ENCODE measurements at regions not wholly inside any gene's neighbourhood (a gene's known extent, or its start where the extent isn't known, plus 50 kb on each side); places are given as distances from the start of the nearest gene placed in this dataset.

DNA sequence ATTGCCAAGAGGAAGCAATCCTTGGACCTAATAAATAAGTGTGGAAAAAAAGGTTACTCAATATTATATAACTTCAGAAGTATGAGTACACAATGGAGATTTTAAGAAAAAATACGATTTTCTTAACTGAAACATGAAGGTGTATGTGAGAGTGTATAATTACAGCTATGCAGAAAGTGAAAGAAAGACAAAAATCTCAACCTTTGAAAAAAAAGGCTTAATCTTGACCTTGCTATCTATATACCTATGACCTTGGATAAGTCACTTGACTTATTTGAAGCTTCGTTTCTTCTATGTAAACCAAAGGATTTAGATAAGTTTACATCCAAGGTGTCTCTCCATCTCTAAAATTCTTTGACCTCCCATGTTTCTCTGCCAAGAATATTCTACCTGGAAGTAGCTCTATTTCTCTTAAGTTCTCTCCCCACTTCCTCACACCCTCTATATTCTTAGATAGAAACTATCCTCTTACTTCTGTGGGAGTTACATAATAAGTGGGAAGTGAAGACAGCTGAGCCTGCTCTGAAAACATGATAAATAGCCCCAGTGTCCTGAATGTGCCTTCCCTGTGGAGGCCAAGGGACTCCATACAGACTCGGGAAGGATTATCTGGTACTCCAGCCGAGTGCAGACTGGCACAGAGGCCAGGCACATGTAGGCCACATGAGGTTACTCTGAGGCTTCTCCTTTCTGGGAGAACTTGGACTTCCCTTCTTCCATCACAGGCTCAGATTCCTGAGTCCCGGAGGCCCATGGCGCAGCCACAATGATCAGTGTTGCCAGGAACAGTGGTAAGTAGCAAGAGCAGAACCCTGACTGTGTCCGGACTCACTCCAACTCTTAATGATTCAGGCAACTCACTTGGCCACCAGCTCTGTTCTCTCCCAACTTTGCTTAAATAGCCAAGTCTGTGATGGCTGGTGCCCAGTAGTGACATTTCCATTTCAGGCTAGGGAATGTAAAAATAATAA lies 166.8 kb upstream of the COL8A1 start:
- Histone ChIP-seq H3K27ac (ENCODE audit: low read length) (no peak overlapping the region), H3K4me2 (ENCODE audit: low read length) (no peak overlapping the region), H3K9ac (ENCODE audit: low read length) (no peak overlapping the region), H3K4me3 (ENCODE audit: low read length) (no peak overlapping the region), H3F3A (ENCODE audit: insufficient read depth, low read length, poor library complexity, severe bottlenecking) (no peaks in the 10 kb centered on the region), H3K9me2 (ENCODE audit: insufficient read depth, low read length) (no peaks in the 10 kb centered on the region), H3K79me2 (replicated peaks; ENCODE audit: insufficient read depth, low read length) (no peaks in the 10 kb centered on the region), H3K36me3 (ENCODE audit: insufficient read depth, low read length) (no peaks in the 10 kb centered on the region), H3K27me3 (ENCODE audit: insufficient read depth, low read depth, low read length) (no peaks in the 10 kb centered on the region), H4K20me1 (ENCODE audit: insufficient read depth) (no peaks in the 10 kb centered on the region), H2AFZ (ENCODE audit: low read depth, low read length) (no peak overlapping the region), H3K9me3 (ENCODE audit: low read length) (no peaks in the 10 kb centered on the region)
- TF ChIP-seq MXI1 (conservative IDR thresholded peaks at IDR 0.05; ENCODE audit: poor library complexity, severe bottlenecking), result no peak
- no peak for TF ChIP-seq SMC3 (conservative IDR thresholded peaks at IDR 0.05; ENCODE audit: poor library complexity)
- no peak for TF ChIP-seq EP300 (conservative IDR thresholded peaks at IDR 0.05; ENCODE audit: poor library complexity, severe bottlenecking)
- no peak for TF ChIP-seq TAF1 (IDR thresholded peaks at IDR 0.05; ENCODE audit: low read depth)
- no peak for TF ChIP-seq POLR2AphosphoS5 (IDR thresholded peaks at IDR 0.05)
- TF ChIP-seq RAD21 (conservative IDR thresholded peaks at IDR 0.05), result no peak
- no peak for TF ChIP-seq EZH2 (IDR thresholded peaks at IDR 0.05; ENCODE audit: borderline replicate concordance, insufficient read depth, low read length, poor library complexity, severe bottlenecking)
- TF ChIP-seq, protein P1, sequence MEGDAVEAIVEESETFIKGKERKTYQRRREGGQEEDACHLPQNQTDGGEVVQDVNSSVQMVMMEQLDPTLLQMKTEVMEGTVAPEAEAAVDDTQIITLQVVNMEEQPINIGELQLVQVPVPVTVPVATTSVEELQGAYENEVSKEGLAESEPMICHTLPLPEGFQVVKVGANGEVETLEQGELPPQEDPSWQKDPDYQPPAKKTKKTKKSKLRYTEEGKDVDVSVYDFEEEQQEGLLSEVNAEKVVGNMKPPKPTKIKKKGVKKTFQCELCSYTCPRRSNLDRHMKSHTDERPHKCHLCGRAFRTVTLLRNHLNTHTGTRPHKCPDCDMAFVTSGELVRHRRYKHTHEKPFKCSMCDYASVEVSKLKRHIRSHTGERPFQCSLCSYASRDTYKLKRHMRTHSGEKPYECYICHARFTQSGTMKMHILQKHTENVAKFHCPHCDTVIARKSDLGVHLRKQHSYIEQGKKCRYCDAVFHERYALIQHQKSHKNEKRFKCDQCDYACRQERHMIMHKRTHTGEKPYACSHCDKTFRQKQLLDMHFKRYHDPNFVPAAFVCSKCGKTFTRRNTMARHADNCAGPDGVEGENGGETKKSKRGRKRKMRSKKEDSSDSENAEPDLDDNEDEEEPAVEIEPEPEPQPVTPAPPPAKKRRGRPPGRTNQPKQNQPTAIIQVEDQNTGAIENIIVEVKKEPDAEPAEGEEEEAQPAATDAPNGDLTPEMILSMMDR (IDR thresholded peaks at IDR 0.05; ENCODE audit: poor library complexity, severe bottlenecking), result no peak
- TF ChIP-seq, protein P2, sequence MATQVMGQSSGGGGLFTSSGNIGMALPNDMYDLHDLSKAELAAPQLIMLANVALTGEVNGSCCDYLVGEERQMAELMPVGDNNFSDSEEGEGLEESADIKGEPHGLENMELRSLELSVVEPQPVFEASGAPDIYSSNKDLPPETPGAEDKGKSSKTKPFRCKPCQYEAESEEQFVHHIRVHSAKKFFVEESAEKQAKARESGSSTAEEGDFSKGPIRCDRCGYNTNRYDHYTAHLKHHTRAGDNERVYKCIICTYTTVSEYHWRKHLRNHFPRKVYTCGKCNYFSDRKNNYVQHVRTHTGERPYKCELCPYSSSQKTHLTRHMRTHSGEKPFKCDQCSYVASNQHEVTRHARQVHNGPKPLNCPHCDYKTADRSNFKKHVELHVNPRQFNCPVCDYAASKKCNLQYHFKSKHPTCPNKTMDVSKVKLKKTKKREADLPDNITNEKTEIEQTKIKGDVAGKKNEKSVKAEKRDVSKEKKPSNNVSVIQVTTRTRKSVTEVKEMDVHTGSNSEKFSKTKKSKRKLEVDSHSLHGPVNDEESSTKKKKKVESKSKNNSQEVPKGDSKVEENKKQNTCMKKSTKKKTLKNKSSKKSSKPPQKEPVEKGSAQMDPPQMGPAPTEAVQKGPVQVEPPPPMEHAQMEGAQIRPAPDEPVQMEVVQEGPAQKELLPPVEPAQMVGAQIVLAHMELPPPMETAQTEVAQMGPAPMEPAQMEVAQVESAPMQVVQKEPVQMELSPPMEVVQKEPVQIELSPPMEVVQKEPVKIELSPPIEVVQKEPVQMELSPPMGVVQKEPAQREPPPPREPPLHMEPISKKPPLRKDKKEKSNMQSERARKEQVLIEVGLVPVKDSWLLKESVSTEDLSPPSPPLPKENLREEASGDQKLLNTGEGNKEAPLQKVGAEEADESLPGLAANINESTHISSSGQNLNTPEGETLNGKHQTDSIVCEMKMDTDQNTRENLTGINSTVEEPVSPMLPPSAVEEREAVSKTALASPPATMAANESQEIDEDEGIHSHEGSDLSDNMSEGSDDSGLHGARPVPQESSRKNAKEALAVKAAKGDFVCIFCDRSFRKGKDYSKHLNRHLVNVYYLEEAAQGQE (IDR thresholded peaks at IDR 0.05; ENCODE audit: borderline replicate concordance), result no peak

DNA sequence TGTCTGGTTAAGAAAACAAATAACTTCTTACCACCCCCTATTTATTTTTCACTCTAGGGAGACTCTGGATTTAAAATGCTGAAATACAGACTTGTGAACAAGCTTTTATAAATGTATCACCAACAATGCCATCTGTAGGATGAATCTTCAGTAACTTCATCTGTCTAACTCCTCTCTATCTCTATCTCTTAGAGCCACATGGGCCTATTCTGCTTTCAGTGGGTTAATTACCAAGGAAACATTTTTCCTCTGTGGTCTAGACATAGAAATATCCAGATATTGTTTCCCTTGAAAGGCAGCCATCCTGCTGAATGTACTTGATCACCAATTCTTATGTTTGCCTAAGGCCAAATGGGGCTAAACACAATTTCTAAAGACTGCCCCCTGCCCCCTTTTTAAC lies 167.6 kb upstream of the COL8A1 start:
- H3K4me2 ChIP-seq (ENCODE audit: low read length), result no peak overlapping the region
- no peaks in the 10 kb centered on the region for H3K9me2 ChIP-seq (ENCODE audit: insufficient read depth, low read length)
- no peak overlapping the region for H2AFZ ChIP-seq (ENCODE audit: low read depth, low read length)
- no peaks in the 10 kb centered on the region for H3F3A ChIP-seq (ENCODE audit: insufficient read depth, low read length, poor library complexity, severe bottlenecking)
- no peaks in the 10 kb centered on the region for H3K9me3 ChIP-seq (ENCODE audit: low read length)
- H3K4me3 ChIP-seq (ENCODE audit: low read length), result no peak overlapping the region
- TF ChIP-seq TAF1 (IDR thresholded peaks at IDR 0.05; ENCODE audit: low read depth) (no peak), POLR2AphosphoS5 (IDR thresholded peaks at IDR 0.05) (no peak), EZH2 (IDR thresholded peaks at IDR 0.05; ENCODE audit: borderline replicate concordance, insufficient read depth, low read length, poor library complexity, severe bottlenecking) (no peak), RAD21 (conservative IDR thresholded peaks at IDR 0.05) (no peak)
- TF ChIP-seq, protein P2 (IDR thresholded peaks at IDR 0.05; ENCODE audit: borderline replicate concordance), result no peak
- no peaks in the 10 kb centered on the region for H3K27me3 ChIP-seq (ENCODE audit: insufficient read depth, low read depth, low read length)
- no peaks in the 10 kb centered on the region for H3K79me2 ChIP-seq (replicated peaks; ENCODE audit: insufficient read depth, low read length)
- no peak overlapping the region for H3K9ac ChIP-seq (ENCODE audit: low read length)
- H3K27ac ChIP-seq (ENCODE audit: low read length), result no peak overlapping the region
- H3K36me3 ChIP-seq (ENCODE audit: insufficient read depth, low read length), result no peaks in the 10 kb centered on the region
- H4K20me1 ChIP-seq (ENCODE audit: insufficient read depth), result no peaks in the 10 kb centered on the region

Data from neural cell (in vitro differentiated cells).